GM21390 (cell line): ENCODE measurements at regions not wholly inside any gene's neighbourhood (a gene's known extent, or its start where the extent isn't known, plus 50 kb on each side); places are given as distances from the start of the nearest gene placed in this dataset.
"Not testable (repeated sequence)": the region's sequence is repeated elsewhere in the genome, so short reads cannot be mapped to it uniquely, and the experiment has no call there.

Source experiments
- ATAC-seq: cut with Tn5 transposase; IDR thresholded peaks from one replicate; pipeline ENCODE4 v1.9.1; 2021; ENCODE audit not compliant: unreplicated experiment

DNA sequence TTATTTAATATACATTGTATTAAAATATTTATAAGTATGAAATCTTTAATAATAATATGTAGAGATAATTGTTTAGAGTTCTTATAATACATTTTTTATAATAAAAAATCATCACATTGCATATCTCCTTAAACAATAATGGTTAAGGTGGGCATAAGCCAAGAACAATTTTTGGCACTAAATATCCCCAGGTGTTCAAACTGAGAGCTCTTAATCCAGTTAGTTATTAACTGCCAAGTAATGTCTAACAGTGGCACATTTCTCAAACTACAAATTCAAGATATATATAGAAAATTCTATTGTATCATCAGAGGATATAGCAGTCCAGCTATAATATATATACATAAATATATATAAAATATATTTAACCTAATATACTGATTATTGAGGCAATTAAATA is 680.8 kb downstream of the SI start:
- ATAC-seq = no peak

DNA sequence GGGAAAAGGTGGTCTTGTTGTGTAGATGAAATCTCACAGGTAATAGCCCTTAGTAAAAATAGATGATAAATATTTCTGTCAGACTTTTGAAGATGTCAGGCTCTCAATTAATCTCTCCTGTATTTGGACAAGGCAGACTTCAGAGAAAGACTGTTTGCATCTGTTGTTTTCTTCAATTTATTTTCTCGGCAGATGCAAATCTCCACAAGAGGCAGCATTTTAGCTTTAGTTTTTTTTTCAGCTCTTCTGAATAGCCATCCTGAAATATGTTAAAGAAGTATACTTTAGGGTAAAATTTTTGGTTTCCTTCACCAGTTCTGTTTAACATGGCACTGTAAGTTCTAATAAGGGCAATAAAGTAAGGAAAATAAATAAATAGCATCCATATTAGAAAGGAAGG is 685.1 kb downstream of the SI start:
- no peak for ATAC-seq

DNA sequence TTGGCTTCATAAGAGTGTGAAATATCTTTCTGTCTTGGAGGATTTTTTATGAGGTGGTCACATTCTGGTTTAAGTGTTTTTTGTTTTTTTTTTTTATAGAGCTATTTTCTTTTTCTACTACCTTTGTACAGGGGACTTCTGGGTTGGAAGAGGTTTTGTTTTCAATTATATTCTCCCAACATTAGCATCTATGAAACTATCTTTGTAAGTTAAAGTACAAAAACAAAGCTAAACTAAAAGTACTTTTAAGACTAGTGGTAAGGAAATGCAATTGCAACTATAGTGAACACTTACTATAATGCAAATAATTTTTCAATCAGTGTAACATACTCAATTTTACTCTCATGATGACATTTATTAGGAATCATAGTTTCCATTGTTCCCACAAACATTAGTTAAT is 688.2 kb downstream of the SI start:
- no peak for ATAC-seq

DNA sequence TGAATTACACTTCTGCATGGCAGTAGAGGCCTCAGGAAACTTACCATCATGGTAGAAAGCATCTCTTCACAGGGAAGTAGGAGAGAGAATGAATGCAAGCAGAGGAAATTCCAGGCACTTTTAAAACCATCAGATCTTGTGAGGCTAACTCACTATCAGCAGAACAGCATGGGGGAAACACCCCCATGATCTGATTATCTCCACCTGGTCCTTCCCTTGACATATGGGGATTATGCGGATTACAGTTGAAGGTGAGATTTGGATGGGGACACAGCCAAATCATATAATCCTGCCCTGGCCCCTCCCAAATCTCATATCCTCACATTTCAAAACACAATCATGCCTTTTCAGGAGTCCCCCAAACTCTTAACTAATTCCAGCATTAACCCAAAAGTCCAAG is 691.1 kb downstream of the SI start:
- ATAC-seq = no peak

- ATAC-seq = no peak
These were observed 698.1 kb downstream of the SI start for GRCh38 chr3:164380156-164380555.

GRCh38 chr3:164377466-164377865 is 700.8 kb downstream of the SI start:
- ATAC-seq = no peak

- ATAC-seq = no peak
These were observed 702.3 kb downstream of the SI start for GRCh38 chr3:164375995-164376394.

- ATAC-seq = no peak
These were observed 702.8 kb downstream of the SI start for GRCh38 chr3:164375538-164375937.

DNA sequence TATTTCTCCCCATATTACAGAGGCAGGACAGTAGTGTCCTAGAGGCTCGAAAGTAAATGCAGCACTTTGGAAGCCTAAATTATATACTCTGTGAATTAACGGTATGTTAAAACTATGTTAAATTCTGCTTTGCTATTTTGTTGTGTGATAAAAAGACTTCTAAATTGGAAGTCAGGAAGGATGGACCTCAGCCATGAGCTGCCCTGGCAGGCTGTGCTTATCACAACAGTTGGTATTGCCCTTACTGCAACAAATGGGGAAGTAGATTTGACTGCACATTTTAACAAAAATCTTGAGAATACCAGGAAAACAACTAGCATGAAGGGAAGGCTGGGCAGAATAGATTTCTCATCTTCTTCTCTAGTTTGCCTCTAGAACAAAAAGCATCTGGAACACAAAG is 706.6 kb downstream of the SI start:
- no peak for ATAC-seq

DNA sequence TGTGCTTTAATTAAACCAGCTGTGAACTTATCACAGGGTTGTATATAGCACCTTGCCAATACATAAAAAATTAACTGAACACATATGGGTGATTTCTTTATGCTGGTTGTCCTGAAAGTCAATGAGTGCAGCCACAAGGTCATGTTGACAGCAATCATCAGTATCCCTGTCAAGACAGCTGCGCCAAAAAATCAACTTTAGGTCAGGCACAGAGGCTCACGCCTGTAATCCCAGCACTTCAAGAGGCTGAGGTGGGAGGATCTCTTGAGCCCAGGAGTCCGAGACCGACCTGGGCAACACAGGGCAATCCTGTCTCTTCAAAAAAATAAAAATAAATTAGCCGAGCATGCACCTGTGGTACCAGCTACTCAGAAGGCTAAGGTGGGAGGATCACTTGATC is 707.3 kb downstream of the SI start:
- no peak for ATAC-seq

DNA sequence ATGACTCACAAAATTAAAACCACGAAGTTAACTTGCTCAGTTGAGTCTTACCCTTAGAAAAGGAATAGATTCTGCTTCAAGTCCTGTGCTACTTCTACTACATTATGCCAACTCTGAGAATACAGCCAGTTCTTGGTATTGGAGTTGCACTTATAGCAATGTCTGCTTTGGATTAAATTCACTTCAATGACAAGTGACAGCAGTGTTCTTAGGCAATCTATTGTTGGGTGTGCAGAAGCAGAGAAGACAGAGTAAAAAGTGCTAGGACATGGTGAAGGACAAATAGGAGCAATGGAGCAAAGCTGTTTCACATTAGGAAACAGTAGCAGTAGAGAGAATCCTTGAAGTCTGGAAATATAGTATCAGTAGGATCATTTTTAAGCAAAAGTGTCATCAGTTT is 713.1 kb downstream of the SI start:
- no peak for ATAC-seq

DNA sequence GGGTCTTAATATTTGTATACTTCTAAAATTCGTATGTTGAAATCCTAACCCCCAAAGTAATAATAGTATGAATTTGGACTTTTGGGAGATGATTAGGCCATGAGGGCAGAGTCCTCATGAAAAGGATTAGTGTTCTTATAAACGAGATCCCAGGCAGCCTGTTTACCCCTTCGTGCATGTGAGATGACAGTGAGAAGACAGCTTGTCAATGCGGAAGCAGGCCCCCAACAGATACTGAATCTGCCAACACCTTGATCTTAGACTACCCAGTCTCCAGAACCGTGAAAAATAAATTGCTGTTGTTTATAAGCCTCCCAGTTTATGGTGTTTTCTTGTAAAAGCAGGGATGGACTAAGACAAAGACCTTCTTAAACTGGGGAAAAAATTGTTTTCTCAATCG is 714.2 kb downstream of the SI start:
- ATAC-seq = no peak

DNA sequence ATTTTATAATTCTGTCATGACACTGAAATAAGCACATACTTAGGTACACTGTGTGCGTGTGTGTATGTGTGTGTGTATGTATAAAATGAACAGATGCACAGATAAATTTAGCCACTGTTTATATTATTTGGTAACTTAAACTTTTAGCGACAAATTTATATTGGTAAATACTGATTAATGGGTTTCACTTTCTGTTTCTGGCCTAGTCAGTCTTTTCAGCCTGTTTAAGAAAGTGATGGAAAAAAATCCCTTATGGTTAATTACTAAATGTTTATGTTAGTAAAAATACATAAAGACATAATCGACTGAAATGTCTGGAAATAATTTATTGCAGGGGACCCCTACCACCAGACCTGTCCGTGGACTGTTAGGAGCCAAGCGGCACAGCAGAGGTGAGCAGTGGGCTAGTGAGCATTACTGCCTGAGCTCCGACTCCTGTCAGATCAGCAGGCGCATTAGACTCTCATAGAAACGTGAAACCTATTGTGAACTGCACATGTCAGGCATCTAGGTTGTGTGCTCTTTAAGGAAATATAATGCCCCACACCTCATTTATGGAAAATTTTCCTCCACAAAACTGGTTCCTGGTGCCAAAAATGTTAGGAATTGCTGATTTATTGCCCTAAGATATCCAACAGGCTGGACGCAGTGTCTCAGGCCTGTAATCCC is 717.4 kb downstream of the SI start:
- no peak for ATAC-seq

DNA sequence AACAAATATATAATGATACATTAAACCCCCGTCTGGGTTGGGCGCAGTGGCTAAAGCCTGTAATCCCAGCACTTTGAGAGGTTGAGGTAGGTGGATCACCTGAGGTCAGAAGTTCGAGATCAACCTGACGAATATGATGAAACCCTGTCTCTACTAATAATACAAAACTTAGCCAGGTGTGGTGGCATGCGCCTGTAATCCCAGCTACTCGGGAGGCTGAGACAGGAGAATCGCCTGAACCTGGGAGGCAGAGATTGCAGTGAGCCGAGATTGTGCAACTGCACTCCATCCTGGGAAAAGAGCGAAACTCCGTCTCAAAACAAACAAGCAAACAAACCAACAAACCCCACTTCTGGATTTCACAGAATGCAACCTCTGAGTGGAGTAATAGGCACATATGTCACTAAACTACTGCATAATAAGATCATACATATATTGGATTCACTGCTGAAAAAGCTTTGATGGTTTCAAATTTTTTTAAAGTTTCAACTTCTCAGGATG is 718.2 kb downstream of the SI start:
- no peak for ATAC-seq

GRCh38 chr3:164352991-164353390 is 725.3 kb downstream of the SI start:
- no peak for ATAC-seq

DNA sequence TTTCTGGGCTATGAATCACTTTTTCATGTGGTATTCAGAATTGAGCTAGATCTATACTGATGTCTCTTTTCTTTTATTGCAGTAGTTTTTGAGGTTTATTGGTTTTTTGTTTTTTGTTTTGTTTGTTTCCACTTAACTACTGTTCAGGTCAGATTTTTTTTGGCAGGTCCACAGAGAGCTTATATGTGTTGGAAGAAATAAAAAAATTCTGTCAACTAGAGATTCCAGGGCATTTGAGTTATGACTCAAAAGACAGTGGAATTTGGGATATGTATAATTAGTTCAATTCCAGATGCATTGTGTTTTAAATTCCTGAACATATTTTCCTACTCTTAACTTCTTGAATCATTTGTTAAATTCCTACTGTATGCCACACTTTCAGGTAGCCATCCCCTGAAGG is 727.2 kb downstream of the SI start:
- no peak for ATAC-seq

- not testable (repeated sequence) for ATAC-seq
These were observed 736.1 kb downstream of the SI start for GRCh38 chr3:164342206-164342605.

DNA sequence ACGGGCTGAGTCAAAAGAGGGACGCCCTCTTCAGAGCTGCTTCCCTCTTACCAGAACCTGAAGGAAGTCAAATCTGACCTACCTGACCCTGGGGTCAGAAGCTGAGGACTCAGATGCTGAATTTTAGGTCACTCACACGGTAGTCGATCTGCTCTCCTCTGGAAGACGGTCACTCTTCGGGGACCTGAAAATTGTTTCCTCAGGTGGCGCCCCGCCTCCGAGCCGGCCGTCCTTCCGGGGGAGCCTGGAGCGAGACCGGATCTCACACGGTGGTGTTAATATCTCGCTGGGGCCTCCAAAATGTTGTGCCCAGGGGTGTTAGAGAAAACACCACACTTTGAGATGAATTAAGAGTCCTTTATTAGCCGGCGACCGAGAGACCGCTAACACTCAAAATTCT is 737.2 kb downstream of the SI start:
- ATAC-seq = no peak

GRCh38 chr3:164340273-164340672 is 738.0 kb downstream of the SI start:
- no peak for ATAC-seq

DNA sequence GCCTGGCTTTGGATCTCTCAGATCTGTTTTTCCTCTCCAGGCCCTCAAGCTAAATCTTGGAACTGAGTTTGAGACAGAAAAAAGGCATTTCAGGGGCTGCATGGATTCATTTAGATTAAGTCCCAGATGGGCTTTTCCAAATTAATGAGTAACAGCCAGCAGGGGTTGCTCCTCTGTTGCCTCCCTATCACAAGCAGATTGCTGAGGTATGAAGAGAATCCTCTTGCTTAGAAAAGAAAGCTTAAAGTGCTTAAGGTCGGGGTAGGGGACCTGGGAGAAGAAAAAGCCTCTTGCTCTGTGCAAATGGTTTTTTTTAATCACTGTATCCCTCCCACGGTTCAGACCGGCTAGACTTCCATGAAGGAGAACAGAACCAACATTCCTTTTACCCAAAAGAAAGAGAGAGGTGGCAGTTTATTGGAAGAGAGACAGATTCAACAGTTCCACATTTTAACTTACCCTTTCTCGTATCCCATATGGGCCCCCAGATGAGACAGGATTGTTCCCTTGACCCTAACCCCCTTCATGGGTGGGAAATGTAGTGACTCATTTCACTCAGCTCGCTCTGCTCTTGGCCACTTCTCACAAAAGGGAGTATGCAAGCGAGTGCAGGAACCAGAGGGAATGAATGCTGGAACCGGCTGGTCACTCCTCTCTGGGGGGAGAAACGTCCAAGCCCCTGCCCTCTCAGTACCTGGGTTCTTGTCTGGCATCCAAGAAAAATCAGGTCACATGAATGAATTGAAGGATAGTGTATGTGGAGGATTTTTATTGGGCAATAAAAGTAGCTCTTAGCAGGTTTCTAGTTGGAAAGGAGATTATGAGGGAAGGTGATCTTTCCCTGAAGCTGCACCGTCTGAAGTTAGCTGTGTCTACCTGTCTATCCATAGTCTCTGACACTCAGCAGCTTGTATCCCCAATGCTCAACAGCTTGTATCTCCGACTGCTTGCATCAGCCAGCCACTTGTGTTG is 745.2 kb downstream of the SI start:
- ATAC-seq = no peak

GRCh38 chr3:164326714-164327113 is 751.6 kb downstream of the SI start:
- no peak for ATAC-seq

- ATAC-seq = no peak
These were observed 757.3 kb downstream of the SI start for GRCh38 chr3:164320962-164321361.
